ENCODE measurements at regions not wholly inside any gene's neighbourhood (a gene's known extent, or its start where the extent isn't known, plus 50 kb on each side); places are given as distances from the start of the nearest gene placed in this dataset.

DNA sequence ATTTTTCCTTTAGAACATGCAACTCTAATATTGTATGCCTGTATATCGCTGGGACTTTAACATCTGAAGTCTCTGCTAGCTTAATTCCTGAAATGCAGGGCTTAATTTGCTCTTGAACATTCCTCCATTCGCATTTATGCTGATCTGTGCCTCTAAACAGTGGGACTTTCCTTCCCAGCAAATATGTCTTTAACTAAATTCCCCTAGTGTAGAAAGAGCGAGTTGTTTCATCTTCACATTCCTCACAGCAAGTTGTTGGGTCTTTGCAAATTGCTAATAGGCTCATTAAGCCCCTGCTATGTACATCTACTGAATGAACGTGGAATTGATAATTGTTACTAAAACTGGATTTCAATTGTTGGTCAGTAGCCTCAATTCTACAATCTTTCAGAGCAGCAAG lies 118.4 kb upstream of the OBI1 start:
- DNase-seq: no peak

DNA sequence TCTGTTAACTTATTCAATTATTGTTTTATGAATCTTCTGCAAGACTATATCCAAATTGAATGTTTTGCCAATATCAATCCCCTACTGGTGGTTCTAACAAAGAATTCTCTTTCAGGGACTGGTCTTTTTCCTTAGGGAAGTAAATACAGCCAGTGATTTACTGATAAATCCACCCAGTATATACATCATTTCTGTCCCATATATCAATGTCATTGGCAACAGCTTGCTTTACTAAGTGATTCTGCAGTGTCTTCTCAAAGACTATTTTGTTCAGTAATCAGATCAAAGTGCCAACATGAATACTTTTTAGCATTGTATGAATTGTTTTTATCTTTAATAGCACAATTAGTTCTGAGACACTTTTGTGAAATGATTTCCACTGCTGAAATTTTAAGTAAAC lies 114.0 kb upstream of the OBI1 start:
- DNase-seq: no peak

GRCh38 chr13:78770601-78771000 lies 111.6 kb upstream of the OBI1 start:
- DNase-seq: no peak

DNA sequence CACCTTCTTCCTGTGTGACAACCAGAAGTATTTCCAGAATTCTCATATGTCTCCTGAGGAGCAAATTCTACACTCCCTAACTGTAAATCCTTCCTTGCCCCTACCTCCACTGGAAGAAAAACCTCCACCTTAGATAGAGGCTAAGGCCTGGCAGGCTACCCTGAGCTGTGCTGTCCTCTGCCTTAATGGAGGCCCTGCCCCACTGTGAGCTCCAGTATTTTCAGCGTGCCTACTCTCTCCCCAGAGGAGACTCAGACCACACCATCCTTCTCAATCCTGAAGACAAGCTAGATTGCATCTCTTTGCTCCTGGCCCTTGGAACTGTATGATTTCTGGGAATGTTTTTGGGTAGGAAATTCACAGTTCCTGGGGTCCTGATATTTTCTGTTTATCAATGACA lies 110.0 kb upstream of the OBI1 start:
- no peak for DNase-seq

GRCh38 chr13:78764665-78765064 lies 105.7 kb upstream of the OBI1 start:
- no peak for DNase-seq

GRCh38 chr13:78762825-78763224 lies 103.9 kb upstream of the OBI1 start:
- no peak for DNase-seq

DNA sequence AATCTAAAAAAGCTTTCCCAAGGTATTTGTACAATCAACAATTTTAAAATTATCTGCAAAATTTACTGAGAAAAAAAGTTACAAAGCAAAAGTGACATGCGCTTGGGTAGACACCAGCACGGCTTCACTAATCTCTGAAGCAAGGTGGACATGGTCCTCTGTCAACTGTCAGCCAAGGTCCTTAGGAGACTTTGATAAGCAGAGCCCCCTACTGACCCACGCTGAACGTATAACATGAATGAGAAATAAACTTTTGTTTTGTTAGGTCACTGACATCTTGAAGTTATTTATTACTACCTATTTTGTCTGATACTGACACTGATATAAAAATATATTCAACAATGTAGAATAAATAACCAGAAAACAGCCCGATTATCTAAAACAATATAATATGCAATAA lies 100.7 kb upstream of the OBI1 start:
- DNase-seq: no peak

GRCh38 chr13:78758549-78758948 lies 99.6 kb upstream of the OBI1 start:
- no peak for DNase-seq

GRCh38 chr13:78753435-78753834 lies 94.5 kb upstream of the OBI1 start:
- DNase-seq: no peak

- DNase-seq: no peak
These were observed 91.8 kb upstream of the OBI1 start for GRCh38 chr13:78750735-78751134.

GRCh38 chr13:78743973-78744372 lies 85.0 kb upstream of the OBI1 start:
- DNase-seq: no peak

GRCh38 chr13:78742659-78743058 lies 83.7 kb upstream of the OBI1 start:
- DNase-seq: no peak

DNA sequence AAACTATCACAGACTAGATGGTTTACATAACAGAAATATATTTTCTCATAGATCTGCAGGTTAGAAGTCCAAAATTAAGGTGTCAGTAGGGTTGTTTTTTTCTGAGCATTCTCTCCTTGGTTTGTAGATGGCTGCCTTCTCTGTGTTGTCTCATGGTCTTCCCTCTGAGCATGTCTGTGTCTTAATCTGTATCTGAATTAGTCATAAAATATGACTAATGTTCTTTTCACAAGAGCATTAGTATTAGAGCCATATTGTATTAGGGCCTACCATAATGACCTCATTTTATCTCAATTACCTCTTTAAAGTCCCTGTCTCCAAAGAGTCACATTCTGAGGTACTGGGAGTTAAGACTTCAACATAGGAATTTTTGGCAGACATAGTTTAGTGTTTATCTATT lies 77.2 kb upstream of the OBI1 start:
- no peak for DNase-seq

DNA sequence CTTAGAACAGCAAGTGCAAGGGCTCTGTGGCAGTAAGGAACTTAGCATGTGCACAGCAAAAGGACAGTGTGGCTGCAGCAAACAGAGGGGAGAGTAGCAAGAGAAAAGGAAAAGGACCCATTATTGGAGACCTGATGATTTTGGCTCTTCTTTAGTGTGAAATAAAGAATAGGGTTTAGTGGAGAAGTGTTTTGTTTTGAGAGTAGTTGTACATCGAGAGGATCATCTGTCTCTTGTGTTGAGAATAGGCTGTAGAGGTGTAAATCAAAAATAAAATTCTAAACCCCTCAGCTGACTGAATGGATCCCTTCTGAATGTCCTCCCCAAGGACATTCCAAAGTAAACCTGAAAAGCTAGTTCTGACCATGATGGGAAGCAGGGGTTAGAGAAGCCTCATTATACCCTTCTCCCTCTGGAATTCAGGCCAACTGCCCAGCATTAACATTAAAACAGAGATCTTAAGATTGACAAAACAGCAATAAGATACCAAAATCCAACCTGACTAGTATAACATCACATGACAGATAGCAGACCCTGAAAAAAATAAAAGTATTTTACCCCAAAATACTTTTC lies 73.6 kb upstream of the OBI1 start:
- DNase-seq: no peak

DNA sequence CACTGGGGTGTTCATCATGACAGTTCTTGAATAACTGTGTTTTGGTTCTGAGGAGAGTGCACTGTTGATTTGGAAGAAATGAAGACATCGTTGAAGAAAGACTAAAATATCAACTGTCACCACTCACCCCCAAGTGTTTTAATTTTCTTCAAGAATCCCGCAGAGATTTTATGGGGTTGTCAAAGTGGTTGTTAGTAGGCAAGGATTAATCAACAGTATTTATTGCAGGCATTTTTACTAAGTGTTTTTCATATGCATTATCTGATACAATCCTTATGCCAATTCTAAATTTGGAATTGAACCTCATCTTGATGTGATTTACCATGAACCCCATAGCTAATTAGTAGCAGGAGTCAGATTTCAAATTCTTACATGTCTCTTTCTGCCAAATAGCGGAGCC lies 63.7 kb upstream of the OBI1 start:
- no peak for DNase-seq

DNA sequence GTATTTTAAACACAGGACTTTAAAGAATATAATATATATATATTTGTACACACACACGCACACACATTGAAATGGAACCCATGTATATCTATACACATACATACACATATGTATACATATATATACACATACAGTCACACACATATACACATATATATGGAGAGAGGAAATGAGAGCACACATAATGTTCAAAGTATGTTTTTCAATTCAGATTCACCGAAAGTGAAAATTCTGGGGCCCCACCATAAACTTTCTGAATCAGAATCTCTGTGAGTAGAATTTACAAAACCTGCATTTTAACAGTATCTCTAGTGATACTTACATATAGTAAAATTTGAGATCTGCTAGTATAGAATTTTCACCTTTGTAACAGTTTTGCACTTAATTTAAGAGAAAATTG lies 60.4 kb upstream of the OBI1 start:
- no peak for DNase-seq

DNA sequence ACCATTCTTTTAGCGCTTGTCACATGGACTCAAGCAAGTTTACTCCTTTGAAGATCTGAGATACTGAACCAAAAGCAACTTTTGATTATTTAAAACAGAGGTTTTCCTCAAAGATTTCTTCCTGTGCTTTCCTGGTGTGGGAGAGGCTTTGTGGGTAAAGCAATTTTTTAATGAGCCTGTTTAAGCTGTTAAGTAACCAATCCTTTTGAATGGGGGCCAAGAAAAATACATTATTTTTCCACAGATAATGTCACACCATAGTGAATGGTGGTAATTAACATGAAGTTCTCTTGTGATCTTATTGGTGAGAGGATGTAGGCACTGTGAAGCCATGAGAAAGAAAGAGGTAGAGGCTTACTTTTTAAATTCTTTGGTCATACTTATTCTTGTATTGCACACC lies 55.8 kb upstream of the OBI1 start:
- no peak for DNase-seq

DNA sequence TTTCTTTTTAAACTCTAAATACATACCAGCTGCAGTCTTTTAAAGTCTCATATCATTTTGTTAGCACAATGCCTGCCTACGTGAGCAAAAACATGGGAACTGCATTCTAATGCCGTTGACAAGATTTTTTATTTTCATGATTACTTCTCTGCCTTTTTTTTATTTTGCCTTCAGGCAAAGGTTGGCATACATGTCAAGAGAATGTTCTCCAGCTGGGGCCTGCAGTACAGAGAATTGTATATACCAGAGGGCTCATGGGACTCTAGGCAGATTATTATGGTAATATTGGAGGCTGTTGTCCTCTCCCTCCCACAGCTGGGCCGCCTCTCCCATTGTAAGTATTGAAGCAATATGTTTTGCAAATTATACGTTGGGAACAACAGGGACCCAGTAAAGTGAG lies 53.9 kb upstream of the OBI1 start:
- DNase-seq: no peak

- no peak for DNase-seq
These were observed 50.1 kb upstream of the OBI1 start for GRCh38 chr13:78709028-78709427.
